Ureter (tissue), 1 donor: ENCODE measurements at regions not wholly inside any gene's neighbourhood (a gene's known extent, or its start where the extent isn't known, plus 50 kb on each side); places are given as distances from the start of the nearest gene placed in this dataset.

Experiments
- DNase-seq: peaks from one replicate; pipeline ENCODE4 v3.0.0-alpha.2; 2020; ENCODE audit warnings: low spot score
- donor health status: DM: yes; HTN: yes; CAD: no.

DNA sequence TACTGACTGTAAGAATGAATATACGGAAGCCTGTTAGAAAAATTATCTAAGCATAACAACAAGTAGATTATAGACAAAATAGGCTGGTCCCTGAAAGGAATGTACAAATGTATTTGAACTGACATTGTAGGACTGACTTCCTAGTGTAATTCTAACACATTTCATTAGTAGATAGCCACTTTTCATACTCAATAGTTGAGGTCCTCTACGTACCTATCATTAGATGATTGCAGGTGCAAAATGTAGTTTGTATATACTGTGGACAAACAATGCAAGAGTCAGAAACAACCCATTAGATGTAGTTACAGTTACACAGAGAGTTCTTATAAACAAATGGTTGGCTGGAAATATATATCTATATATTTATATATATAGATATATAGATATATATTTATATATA, 402.3 kb upstream of the SLITRK6 start:
- DNase-seq = no peak

- DNase-seq = no peak
Observed at GRCh38 chr13:86193281-86193680, 394.1 kb upstream of the SLITRK6 start.

DNA sequence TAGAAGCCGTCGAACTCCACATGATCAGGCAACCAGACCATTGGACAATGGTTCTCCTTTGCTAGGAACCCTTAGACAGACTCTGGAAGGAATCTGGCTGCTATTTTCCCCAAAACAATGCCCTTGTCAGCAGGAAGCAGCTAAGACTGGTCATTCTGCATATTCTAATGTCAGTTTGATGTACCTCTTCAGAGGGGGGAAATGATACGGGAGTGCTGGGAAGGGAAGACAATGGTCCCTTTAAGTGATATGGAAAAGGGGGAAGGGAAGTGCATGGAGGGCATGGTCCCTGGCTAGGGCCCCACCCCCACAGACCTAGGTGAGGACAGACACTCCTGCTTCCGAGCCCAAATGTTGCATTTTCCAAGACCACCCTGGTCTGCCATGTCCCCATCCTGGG, 389.0 kb upstream of the SLITRK6 start:
- no peak for DNase-seq

GRCh38 chr13:86185636-86186035, 386.4 kb upstream of the SLITRK6 start:
- no peak for DNase-seq

- DNase-seq = no peak
Observed at GRCh38 chr13:86185107-86185506, 385.9 kb upstream of the SLITRK6 start.

DNA sequence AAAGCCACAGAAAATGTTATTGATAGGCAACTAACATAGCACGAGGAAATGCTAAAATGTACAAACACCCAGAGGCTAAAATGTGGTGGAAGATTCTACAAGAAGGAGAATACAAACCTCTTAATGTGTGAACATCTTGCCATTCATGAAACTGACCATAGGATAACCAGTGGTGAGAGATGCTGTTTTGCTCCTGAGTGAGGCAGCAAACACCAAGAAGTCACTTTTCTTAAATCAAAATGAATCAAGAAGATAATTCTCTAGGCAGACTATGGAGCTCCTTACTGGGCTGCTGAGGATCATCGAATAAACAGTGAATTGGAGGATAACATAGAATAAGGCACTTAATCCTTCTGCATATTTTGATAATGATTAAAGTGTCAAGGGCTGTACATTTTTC, 375.4 kb upstream of the SLITRK6 start:
- no peak for DNase-seq

GRCh38 chr13:86172961-86173360, 373.7 kb upstream of the SLITRK6 start:
- no peak for DNase-seq

GRCh38 chr13:86161257-86161656, 362.0 kb upstream of the SLITRK6 start:
- DNase-seq = no peak

DNA sequence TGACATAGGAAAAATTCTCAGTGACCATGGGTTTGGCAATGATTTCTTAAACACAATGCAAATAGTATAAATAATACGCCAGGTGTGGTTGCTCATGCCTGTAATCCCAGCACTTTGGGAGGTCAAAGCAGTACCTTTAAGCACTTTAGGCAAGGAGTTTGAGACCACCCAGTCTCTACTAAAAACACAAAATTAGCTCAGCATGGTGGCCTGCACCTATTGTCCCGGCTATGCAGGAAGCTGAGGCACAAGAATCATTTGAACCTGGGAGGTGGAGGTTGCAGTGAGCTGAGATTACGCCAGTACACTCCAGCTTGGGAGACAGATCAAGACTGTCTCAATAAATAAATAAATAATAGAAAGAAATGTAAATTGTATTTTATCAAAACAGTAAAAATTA, 356.5 kb upstream of the SLITRK6 start:
- no peak for DNase-seq

DNA sequence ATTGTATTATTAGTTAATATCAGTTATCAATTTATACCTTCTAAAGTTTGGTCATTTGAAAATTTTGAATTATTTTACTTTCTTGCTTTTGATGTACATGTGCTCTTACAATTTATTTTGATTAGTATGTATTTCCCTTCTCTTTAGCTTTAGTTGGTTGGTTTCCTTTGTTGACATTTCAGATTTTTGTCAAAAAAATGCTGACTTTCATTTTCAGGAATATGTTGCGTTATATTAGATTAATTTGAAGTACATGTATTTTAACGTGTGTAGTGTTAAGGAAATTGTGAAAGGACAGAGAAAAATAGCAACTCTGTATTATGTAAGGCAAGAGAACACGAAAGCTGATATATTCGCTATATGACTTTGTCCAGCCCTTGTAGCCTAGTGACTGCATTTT, 342.9 kb upstream of the SLITRK6 start:
- no peak for DNase-seq

DNA sequence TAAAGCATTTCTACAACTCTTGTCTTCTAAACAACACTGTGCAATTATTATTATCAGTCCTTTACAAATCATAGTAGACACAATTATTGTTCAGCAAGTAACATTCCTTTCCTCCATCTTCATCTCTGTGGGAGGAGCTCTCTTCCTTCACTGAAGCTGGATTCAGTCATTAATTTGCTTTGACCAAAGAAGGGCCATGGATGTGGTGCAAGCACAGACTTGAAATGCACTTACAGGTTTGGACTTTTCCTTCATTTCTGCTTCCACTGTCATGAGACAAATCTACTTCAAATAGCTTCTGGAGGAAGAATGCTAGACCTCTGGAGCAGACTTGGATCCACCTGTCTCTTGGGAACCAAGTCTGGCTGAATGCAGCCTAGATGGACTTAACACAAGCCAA, 336.6 kb upstream of the SLITRK6 start:
- no peak for DNase-seq

- DNase-seq = no peak
Observed at GRCh38 chr13:86121881-86122280, 322.7 kb upstream of the SLITRK6 start.

- DNase-seq = no peak
Observed at GRCh38 chr13:86109107-86109506, 309.9 kb upstream of the SLITRK6 start.

- no peak for DNase-seq
Observed at GRCh38 chr13:86108334-86108733, 309.1 kb upstream of the SLITRK6 start.

DNA sequence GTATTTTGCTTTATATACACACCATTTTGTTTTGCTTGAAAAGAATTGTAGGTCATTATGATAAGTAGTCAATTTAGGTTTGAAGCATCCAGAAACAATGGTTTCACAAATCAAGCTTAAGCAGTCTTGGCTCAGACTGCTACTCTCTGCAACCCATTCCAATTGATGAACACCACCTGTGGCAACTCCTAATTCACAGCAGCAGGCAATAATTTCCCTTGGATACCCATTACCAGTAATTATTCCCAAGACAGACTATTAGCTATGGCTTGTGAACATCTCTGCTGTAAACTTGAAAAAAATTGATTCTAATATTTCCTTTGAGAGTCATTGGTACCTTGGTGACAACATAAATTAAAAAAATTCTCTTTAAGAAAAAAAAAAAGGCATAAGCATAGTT, 299.3 kb upstream of the SLITRK6 start:
- DNase-seq = no peak

DNA sequence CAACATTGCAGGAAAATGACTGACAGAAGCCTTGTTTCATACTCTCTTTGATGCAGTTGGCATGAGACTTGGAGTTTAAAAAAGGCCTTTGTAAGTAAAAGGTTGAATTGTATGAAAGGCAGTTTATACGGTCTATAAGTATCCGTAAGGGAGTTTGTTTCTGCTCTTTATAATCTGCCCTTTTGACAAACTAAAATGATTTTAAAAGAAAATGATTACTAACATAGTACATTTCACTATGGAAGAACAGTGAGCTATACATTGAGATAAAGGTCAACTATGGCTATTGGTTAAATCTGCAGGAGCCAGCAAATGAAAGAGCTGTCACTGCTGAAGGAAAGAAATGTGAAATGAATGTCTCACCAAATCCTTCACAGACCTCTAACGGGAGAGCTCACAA, 296.1 kb upstream of the SLITRK6 start:
- DNase-seq = no peak

DNA sequence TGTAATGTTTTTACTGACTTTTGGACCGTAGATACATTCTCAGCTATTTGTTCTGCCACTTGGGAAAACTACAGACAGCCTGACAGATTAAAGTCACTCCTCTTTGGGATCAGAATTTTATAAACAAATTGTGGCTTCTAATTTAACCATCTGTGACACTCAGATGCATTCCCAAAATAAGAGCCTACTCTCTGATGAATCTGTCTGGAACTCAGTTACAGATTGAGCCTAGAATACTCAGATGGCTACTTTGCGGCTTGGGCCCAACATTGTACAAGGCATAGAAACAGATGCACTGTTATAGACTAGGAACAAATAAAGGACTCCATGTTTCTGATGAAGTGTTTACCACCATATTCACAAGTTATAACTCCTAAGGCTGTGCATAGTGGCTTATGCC, 291.0 kb upstream of the SLITRK6 start:
- no peak for DNase-seq

- no peak for DNase-seq
Observed at GRCh38 chr13:86087244-86087643, 288.0 kb upstream of the SLITRK6 start.

DNA sequence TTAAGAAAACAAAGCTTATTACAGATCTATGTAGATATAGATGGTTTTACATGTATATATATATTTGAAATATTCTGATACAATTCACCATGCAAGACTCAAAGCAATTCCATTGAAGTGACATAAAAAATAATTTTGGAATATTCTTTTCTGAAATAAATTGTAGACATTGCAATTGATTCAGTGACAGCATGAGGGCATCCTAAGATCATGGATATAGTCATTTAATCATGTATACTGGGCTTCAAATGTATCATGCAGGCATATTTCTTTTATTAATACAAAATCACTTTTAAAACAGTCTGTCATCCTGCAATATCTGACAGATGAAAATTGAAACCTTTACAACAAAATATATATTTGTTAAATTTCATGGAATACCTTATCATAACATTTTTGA, 286.7 kb upstream of the SLITRK6 start:
- DNase-seq = no peak

DNA sequence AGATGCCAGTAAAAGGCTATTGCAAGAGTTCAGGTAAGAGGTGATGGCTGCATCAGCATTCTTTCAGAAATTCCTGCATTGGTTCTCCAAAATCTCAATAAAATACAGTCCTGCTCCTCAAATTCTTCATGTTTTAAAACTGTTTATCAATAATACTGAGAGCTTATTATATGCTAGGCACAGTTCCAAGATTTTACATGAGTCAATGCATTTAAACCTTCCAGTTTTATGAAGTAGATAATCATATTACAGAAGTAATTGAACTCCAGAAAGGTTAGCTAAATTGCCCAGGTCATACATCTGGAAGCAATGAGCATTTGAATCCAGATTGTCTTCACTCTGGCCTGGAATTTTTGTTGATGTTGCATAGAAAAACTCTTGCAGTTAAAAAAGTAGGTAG, 282.9 kb upstream of the SLITRK6 start:
- DNase-seq = no peak

GRCh38 chr13:86080340-86080995, 281.2 kb upstream of the SLITRK6 start:
- no peak for DNase-seq

DNA sequence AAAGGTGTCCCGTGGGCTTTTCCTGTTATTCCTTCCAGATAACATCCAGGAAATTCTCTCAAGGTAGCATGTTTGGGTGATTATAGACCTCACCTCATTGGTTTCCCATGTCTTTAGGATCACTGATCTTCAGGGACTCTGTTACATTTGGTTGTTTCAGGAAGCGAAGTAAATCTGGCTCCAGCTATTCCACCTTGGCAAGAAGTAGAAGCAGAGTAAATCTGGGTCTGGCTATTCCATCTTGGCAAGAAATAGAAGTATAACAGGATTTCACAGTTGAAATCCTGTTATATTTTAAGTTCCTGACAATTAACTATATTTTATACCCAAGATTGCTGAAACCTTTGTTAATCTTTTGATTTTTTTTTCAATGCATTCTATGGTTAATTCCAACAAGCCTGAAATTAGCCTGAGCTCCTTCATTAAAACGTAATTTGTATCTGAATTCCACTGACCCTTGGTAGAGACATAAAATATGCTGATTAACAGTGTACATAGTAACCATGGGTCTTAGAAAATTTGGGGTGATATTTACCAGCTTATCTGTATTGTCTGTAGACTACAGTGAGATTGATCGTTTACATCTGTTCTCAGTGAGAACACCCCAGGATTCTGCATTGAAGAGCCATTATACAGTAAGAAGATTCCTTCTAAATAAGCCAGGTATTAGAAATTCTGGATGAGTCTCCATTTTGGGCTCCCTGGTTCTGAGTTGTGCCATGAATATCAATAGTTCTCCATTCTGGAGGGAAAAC, 267.6 kb upstream of the SLITRK6 start:
- DNase-seq = no peak

DNA sequence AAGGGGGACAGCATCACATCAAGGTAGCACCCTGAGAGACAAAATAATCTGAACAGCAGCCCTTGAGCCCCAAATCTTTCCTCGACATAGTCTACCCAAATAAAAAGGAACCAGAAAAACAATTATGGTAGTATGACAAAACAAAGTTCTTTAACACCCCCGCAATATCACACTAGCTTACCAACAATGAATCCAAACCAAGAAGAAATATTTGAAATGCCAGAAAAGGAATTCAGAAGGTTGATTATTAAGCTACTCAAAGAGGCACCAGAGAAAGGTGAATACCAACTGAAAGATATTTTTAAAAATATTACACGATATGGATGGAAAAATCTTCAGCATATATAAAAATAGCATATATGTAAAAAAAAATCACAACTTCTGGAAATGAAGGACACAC, 252.9 kb upstream of the SLITRK6 start:
- DNase-seq = no peak
